ENCODE measurements at regions not wholly inside any gene's neighbourhood (a gene's known extent, or its start where the extent isn't known, plus 50 kb on each side); places are given as distances from the start of the nearest gene placed in this dataset.

GRCh38 chr5:100690036-100690560 is 154.9 kb downstream of the FAM174A start:
- H3K27me3 ChIP-seq = no peaks in the 10 kb centered on the region
- H3K4me3 ChIP-seq = no peak overlapping the region
- no peak for DNase-seq (ENCODE audit: low spot score in 2 of 2)
- TF ChIP-seq, protein P1, sequence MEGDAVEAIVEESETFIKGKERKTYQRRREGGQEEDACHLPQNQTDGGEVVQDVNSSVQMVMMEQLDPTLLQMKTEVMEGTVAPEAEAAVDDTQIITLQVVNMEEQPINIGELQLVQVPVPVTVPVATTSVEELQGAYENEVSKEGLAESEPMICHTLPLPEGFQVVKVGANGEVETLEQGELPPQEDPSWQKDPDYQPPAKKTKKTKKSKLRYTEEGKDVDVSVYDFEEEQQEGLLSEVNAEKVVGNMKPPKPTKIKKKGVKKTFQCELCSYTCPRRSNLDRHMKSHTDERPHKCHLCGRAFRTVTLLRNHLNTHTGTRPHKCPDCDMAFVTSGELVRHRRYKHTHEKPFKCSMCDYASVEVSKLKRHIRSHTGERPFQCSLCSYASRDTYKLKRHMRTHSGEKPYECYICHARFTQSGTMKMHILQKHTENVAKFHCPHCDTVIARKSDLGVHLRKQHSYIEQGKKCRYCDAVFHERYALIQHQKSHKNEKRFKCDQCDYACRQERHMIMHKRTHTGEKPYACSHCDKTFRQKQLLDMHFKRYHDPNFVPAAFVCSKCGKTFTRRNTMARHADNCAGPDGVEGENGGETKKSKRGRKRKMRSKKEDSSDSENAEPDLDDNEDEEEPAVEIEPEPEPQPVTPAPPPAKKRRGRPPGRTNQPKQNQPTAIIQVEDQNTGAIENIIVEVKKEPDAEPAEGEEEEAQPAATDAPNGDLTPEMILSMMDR (IDR thresholded peaks at IDR 0.05) = no peak
- TF ChIP-seq POLR2A (IDR thresholded peaks at IDR 0.05) (no peak), POLR2AphosphoS5 (IDR thresholded peaks at IDR 0.05) (no peak)
- no peaks in the 10 kb centered on the region for H3K36me3 ChIP-seq
- no peaks in the 10 kb centered on the region for H3K9me3 ChIP-seq
- no peaks in the 10 kb centered on the region for H3K4me1 ChIP-seq
- no peak overlapping the region for H3K27ac ChIP-seq
- intact Hi-C loops (cut with DNase I; ENCODE audit: low total_unique reads) = no loop called here

DNA sequence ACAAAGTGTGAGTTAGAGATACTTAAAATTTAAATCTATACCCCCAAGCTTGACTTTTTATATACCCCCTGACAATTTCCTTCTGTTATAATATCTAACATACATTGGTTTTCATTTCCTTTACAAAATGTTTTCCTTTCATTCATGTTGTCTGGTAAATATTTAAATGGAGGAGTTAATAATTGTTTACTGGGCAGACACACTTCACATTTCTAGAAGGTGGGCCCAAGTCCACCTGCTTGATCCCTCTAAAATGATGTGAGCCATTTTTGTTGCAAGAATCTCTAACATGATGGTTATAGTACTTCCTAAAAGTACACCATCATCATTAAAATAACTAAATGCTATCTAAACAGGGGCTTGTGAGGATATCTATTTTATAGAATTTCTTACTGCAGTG is 155.9 kb downstream of the FAM174A start:
- no peaks in the 10 kb centered on the region for H3K27me3 ChIP-seq
- TF ChIP-seq POLR2A (IDR thresholded peaks at IDR 0.05) = no peak
- TF ChIP-seq POLR2AphosphoS5 (IDR thresholded peaks at IDR 0.05) = no peak
- TF ChIP-seq, protein P1 (IDR thresholded peaks at IDR 0.05) = no peak
- DNase-seq (ENCODE audit: low spot score in 2 of 2) = no peak
- H3K4me3 ChIP-seq = no peak overlapping the region
- H3K9me3 ChIP-seq = no peaks in the 10 kb centered on the region
- no peaks in the 10 kb centered on the region for H3K4me1 ChIP-seq
- H3K36me3 ChIP-seq = no peaks in the 10 kb centered on the region
- intact Hi-C loops (cut with DNase I; ENCODE audit: low total_unique reads) = no loop called here
- H3K27ac ChIP-seq = no peak overlapping the region

- no peaks in the 10 kb centered on the region for H3K36me3 ChIP-seq
- TF ChIP-seq POLR2A (IDR thresholded peaks at IDR 0.05) (no peak), POLR2AphosphoS5 (IDR thresholded peaks at IDR 0.05) (no peak)
- TF ChIP-seq, protein P1 (IDR thresholded peaks at IDR 0.05) = no peak
- intact Hi-C loops (cut with DNase I; ENCODE audit: low total_unique reads) = no loop called here
- no peaks in the 10 kb centered on the region for H3K9me3 ChIP-seq
- H3K4me3 ChIP-seq = no peak overlapping the region
- no peaks in the 10 kb centered on the region for H3K27me3 ChIP-seq
- no peak overlapping the region for H3K27ac ChIP-seq
- no peaks in the 10 kb centered on the region for H3K4me1 ChIP-seq
- no peak for DNase-seq (ENCODE audit: low spot score in 2 of 2)
Measured at GRCh38 chr5:100691548-100691947, 156.4 kb downstream of the FAM174A start.

DNA sequence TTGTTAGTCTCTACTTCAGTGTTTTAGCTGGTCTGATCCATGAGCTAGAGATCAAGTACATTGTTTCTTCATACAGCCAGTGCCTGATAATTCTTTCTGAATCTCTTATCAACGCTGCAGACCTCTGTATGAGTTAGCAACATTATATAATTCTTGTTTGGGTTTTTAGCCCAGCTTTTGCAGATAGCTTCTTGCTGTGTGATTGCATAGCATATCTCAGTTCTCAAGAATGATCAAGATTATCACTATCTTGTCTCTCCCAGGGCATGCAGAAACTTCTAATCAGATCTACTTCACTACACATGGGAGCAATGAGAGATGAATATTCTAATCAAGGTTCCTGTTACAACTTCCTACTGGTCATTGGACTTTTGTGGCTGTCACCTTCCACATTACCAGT is 158.3 kb downstream of the FAM174A start:
- Histone ChIP-seq H3K27me3 (no peaks in the 10 kb centered on the region), H3K36me3 (no peaks in the 10 kb centered on the region), H3K9me3 (no peaks in the 10 kb centered on the region), H3K4me3 (no peak overlapping the region), H3K27ac (no peak overlapping the region), H3K4me1 (no peaks in the 10 kb centered on the region)
- no peak for DNase-seq (ENCODE audit: low spot score in 2 of 2)
- TF ChIP-seq, protein P1 (IDR thresholded peaks at IDR 0.05) = no peak
- TF ChIP-seq POLR2A (IDR thresholded peaks at IDR 0.05) = no peak
- TF ChIP-seq POLR2AphosphoS5 (IDR thresholded peaks at IDR 0.05) = no peak
- intact Hi-C loops (cut with DNase I; ENCODE audit: low total_unique reads) = no loop called here

DNA sequence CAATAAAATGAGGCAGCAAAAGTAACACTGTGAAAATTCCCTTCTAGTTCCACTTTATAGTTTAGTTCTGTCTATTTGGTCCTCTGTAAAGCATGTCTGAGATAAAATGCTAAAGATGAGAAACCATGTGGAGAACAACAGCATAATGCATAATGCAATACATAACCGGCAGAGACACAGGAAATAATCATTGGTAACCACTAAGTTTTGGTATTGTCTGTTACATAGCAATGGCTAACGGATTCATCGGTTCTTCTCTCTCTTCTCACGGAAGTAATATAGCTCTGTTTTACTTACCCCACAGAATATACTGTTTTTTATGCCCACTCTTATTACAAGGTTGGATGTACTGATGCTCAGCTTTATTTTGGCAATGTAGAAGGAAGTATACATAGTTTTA is 158.9 kb downstream of the FAM174A start:
- H3K9me3 ChIP-seq = no peaks in the 10 kb centered on the region
- no peak for TF ChIP-seq POLR2AphosphoS5 (IDR thresholded peaks at IDR 0.05)
- TF ChIP-seq, protein P1 (IDR thresholded peaks at IDR 0.05) = no peak
- TF ChIP-seq POLR2A (IDR thresholded peaks at IDR 0.05) = no peak
- H3K27ac ChIP-seq = no peak overlapping the region
- no peak for DNase-seq (ENCODE audit: low spot score in 2 of 2)
- no peaks in the 10 kb centered on the region for H3K4me1 ChIP-seq
- intact Hi-C loops (cut with DNase I; ENCODE audit: low total_unique reads) = no loop called here
- no peaks in the 10 kb centered on the region for H3K36me3 ChIP-seq
- H3K4me3 ChIP-seq = no peak overlapping the region
- H3K27me3 ChIP-seq = no peaks in the 10 kb centered on the region

Data from breast epithelium (tissue), 4 donors.